HepG2 (cell line): ENCODE measurements at regions not wholly inside any gene's neighbourhood (a gene's known extent, or its start where the extent isn't known, plus 50 kb on each side); places are given as distances from the start of the nearest gene placed in this dataset.

Experiments
- ARNTL ChIP-seq: sonication (generic); formaldehyde crosslinking; IDR thresholded peaks from 2 replicates; pipeline ENCODE4 v1.4.0; 2020; ENCODE audit warnings: mild to moderate bottlenecking, missing genetic modification reagents
- CEBPB ChIP-seq: IDR thresholded peaks from 2 replicates; pipeline ENCODE4 v1.6.1; 2011; ENCODE audit warnings: low read depth, low read length, improper control_type of control experiment, borderline replicate concordance
- ETV5 ChIP-seq: IDR thresholded peaks from 2 replicates; pipeline ENCODE4 v1.6.1; 2018; ENCODE audit warnings: missing biosample characterization, missing genetic modification reagents, inconsistent platforms, borderline replicate concordance
- FOXA1 ChIP-seq, 2 experiments: fragments of 450-650 bp in 1 of 2; sonication (generic) in 1 of 2; formaldehyde crosslinking in 1 of 2; IDR thresholded peaks; 2 replicates each; pipeline versions ENCODE4 v1.4.0 to v1.6.1; 2016 to 2020; ENCODE audit warnings: missing genetic modification reagents in 1 of 2
- HMG20A ChIP-seq: IDR thresholded peaks from 2 replicates; pipeline ENCODE4 v1.6.1; 2016; ENCODE audit warnings: borderline replicate concordance
- HOXD1 ChIP-seq: sonication (generic); formaldehyde crosslinking; IDR thresholded peaks from 2 replicates; pipeline ENCODE4 v1.5.0; 2020; ENCODE audit warnings: missing genetic modification reagents
- KMT2B ChIP-seq: IDR thresholded peaks from 2 replicates; pipeline ENCODE4 v1.6.1; 2016; ENCODE audit warnings: missing genetic modification reagents, missing compliant biosample characterization
- MIER3 ChIP-seq: IDR thresholded peaks from 2 replicates; pipeline ENCODE4 v1.6.1; 2016; ENCODE audit warnings: missing compliant biosample characterization, borderline replicate concordance
- ZMYM4 ChIP-seq: sonication (generic); formaldehyde crosslinking; IDR thresholded peaks from 2 replicates; pipeline ENCODE4 v1.8.1; 2023; ENCODE audit warnings: mild to moderate bottlenecking, missing genetic modification reagents
- ZNF605 ChIP-seq: sonication (generic); formaldehyde crosslinking; IDR thresholded peaks from 2 replicates; pipeline ENCODE4 v1.8.0; 2022; ENCODE audit warnings: mild to moderate bottlenecking, missing genetic modification reagents
- ZNF616 ChIP-seq: sonication (generic); formaldehyde crosslinking; IDR thresholded peaks from 2 replicates; pipeline ENCODE4 v1.5.0; 2020; ENCODE audit warnings: low read depth, mild to moderate bottlenecking, missing genetic modification reagents
- ZNF781 ChIP-seq: sonication (generic); formaldehyde crosslinking; IDR thresholded peaks from 2 replicates; pipeline ENCODE4 v1.5.1; 2020; ENCODE audit warnings: borderline replicate concordance, mild to moderate bottlenecking, missing genetic modification reagents; ENCODE audit errors: not compliant biosample characterization
- TF ChIP-seq, protein P1 (sequence below): sonication (generic); formaldehyde crosslinking; IDR thresholded peaks from 2 replicates; pipeline ENCODE4 v1.5.0; 2020; ENCODE audit warnings: missing genetic modification reagents, mild to moderate bottlenecking, borderline replicate concordance
- TF ChIP-seq, protein P2 (sequence below), 2 experiments: sonication (generic) in 1 of 2; formaldehyde crosslinking in 1 of 2; IDR thresholded peaks; 2 replicates each; pipeline versions ENCODE4 v1.6.1 to v1.9.0; 2014 to 2022; ENCODE audit warnings: antibody characterized with exemption in 1 of 2, borderline replicate concordance in 1 of 2, inconsistent platforms in 1 of 2, low read depth in 1 of 2, missing genetic modification reagents in 1 of 2
- TF ChIP-seq, protein P3 (sequence below): sonication (generic); formaldehyde crosslinking; IDR thresholded peaks from 2 replicates; pipeline ENCODE4 v1.5.0; 2020; ENCODE audit warnings: mild to moderate bottlenecking, missing genetic modification reagents
- TF ChIP-seq, protein P4 (sequence below): sonication (generic); formaldehyde crosslinking; IDR thresholded peaks from 2 replicates; pipeline ENCODE4 v1.8.1; 2023; ENCODE audit warnings: mild to moderate bottlenecking, missing genetic modification reagents

DNA sequence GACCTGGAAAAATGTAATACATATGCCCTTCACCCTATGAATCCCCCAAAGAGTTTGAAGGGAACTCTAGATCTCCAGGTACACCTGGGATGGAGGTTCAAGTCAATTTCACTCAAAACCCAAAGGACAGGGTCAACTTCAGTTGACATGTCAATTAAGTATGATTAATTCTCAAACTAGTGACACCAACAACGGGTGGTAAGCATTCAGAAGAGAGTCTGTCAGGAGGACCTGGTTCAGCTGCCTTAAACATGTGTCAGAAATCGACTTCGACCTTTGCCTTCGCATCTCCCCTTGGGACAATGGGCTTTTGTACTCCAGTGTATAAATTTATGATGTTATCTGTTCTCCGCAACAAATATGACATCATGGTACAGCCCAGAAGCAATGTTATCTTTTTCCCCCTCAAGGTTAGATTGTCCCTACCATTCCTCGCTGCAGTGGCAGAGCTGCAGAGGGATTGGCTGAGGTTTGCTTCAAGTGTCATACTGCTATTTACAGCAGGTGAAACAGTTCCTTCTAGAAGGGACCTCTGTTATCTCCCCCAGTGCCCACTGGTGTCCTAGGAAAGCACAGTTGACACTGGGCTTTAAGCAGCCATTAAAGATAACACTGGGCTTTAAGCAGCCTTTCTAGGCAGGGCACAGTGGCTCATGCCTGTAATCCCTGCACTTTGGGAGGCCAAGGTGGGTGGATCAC, 94.7 kb upstream of the SNX9 start (continued):
- TF ChIP-seq, protein P1, sequence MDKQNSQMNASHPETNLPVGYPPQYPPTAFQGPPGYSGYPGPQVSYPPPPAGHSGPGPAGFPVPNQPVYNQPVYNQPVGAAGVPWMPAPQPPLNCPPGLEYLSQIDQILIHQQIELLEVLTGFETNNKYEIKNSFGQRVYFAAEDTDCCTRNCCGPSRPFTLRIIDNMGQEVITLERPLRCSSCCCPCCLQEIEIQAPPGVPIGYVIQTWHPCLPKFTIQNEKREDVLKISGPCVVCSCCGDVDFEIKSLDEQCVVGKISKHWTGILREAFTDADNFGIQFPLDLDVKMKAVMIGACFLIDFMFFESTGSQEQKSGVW (CRISPR knock-in tag): no peak
- TF ChIP-seq KMT2B (CRISPR knock-in tag) (peak; percentile 57), CEBPB (peak; percentile 45; the same call in 1 of the 2 replicates), HOXD1 (CRISPR knock-in tag) (0 out of 2 replicates have a peak, but pooled peaks have one; percentile 21), ETV5 (peak; percentile 47; the same call in 1 of the 2 replicates), ZNF616 (no peak), FOXA1 (IDR thresholded peaks at IDR 0.05) (no peak), FOXA1 (CRISPR knock-in tag; IDR thresholded peaks at IDR 0.05) (peak; percentile 61; the same call in 1 of the 2 replicates), ZNF781 (CRISPR knock-in tag) (peak; percentile 20), ZMYM4 (CRISPR knock-in tag) (0 out of 2 replicates have a peak, but pooled peaks have one; percentile 51), ARNTL (peak; percentile 72; the same call in 1 of the 2 replicates), MIER3 (CRISPR knock-in tag) (peak; percentile 64; the same call in 1 of the 2 replicates), HMG20A (CRISPR knock-in tag) (peak; percentile 84), ZNF605 (no peak; the same call in 1 of the 2 replicates)
- TF ChIP-seq, protein P2, sequence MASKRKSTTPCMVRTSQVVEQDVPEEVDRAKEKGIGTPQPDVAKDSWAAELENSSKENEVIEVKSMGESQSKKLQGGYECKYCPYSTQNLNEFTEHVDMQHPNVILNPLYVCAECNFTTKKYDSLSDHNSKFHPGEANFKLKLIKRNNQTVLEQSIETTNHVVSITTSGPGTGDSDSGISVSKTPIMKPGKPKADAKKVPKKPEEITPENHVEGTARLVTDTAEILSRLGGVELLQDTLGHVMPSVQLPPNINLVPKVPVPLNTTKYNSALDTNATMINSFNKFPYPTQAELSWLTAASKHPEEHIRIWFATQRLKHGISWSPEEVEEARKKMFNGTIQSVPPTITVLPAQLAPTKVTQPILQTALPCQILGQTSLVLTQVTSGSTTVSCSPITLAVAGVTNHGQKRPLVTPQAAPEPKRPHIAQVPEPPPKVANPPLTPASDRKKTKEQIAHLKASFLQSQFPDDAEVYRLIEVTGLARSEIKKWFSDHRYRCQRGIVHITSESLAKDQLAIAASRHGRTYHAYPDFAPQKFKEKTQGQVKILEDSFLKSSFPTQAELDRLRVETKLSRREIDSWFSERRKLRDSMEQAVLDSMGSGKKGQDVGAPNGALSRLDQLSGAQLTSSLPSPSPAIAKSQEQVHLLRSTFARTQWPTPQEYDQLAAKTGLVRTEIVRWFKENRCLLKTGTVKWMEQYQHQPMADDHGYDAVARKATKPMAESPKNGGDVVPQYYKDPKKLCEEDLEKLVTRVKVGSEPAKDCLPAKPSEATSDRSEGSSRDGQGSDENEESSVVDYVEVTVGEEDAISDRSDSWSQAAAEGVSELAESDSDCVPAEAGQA (IDR thresholded peaks at IDR 0.05; ENCODE audit: low read depth): peak; percentile 64; the same call in 1 of the 2 replicates
- TF ChIP-seq, protein P2 (CRISPR knock-in tag; IDR thresholded peaks at IDR 0.05; ENCODE audit: borderline replicate concordance): no peak
- TF ChIP-seq, protein P3, sequence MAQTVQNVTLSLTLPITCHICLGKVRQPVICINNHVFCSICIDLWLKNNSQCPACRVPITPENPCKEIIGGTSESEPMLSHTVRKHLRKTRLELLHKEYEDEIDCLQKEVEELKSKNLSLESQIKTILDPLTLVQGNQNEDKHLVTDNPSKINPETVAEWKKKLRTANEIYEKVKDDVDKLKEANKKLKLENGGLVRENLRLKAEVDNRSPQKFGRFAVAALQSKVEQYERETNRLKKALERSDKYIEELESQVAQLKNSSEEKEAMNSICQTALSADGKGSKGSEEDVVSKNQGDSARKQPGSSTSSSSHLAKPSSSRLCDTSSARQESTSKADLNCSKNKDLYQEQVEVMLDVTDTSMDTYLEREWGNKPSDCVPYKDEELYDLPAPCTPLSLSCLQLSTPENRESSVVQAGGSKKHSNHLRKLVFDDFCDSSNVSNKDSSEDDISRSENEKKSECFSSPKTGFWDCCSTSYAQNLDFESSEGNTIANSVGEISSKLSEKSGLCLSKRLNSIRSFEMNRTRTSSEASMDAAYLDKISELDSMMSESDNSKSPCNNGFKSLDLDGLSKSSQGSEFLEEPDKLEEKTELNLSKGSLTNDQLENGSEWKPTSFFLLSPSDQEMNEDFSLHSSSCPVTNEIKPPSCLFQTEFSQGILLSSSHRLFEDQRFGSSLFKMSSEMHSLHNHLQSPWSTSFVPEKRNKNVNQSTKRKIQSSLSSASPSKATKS: 0 out of 2 replicates have a peak, but pooled peaks have one; percentile 42
- TF ChIP-seq, protein P4, sequence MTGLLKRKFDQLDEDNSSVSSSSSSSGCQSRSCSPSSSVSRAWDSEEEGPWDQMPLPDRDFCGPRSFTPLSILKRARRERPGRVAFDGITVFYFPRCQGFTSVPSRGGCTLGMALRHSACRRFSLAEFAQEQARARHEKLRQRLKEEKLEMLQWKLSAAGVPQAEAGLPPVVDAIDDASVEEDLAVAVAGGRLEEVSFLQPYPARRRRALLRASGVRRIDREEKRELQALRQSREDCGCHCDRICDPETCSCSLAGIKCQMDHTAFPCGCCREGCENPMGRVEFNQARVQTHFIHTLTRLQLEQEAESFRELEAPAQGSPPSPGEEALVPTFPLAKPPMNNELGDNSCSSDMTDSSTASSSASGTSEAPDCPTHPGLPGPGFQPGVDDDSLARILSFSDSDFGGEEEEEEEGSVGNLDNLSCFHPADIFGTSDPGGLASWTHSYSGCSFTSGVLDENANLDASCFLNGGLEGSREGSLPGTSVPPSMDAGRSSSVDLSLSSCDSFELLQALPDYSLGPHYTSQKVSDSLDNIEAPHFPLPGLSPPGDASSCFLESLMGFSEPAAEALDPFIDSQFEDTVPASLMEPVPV (CRISPR knock-in tag): peak; percentile 52; the same call in 1 of the 2 replicates
